Skin of body (tissue), 1 donor: ENCODE measurements at regions not wholly inside any gene's neighbourhood (a gene's known extent, or its start where the extent isn't known, plus 50 kb on each side); places are given as distances from the start of the nearest gene placed in this dataset.
A peak's percentile ranks its signal among the peaks of the same experiment; 100 is the strongest.
"Not testable (repeated sequence)": the region's sequence is repeated elsewhere in the genome, so short reads cannot be mapped to it uniquely, and the experiment has no call there.

ENCODE experiments used
- DNase-seq: peaks from one replicate; lab custom pipeline; 2025; lab: John Stamatoyannopoulos, UW

DNA sequence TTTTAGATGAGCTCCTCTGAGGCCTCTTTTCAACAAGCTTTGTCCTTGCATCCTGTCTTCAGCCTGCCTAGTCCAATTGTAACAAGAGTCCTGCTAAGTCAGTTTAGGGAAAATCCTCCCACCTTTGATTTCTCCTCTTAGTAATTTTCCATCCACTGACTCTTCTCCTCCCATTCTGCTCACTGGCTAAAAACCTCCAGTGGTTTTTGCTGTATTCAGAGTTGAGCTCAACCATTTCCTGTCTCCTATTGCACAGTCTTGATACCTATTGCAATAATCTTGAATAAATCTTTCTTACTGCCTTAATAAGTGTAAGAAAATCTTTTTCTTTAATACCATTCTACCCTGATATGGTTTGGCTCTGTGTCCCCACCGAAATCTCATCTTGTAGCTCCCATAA lies 117.8 kb upstream of the ENPP6 start:
- no peak for DNase-seq

DNA sequence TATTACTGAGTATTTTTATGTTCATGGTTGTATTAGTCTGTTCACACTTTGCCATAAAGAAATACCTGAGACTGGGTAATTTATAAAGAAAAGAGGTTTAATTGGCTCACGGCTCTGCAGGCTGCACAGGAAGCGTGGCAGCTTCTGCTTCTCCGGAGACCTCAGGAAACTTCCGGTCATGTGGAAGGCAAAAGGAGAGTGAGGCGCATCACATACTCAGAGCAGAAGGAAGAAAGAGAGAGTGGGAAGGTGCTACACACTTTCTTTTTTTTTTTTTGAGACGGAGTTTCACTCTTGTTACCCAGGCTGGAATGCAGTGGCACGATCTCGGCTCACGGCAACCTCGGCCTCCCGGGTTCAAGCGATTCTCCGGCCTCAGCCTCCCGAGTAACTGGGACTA lies 115.8 kb upstream of the ENPP6 start:
- not testable (repeated sequence) for DNase-seq

DNA sequence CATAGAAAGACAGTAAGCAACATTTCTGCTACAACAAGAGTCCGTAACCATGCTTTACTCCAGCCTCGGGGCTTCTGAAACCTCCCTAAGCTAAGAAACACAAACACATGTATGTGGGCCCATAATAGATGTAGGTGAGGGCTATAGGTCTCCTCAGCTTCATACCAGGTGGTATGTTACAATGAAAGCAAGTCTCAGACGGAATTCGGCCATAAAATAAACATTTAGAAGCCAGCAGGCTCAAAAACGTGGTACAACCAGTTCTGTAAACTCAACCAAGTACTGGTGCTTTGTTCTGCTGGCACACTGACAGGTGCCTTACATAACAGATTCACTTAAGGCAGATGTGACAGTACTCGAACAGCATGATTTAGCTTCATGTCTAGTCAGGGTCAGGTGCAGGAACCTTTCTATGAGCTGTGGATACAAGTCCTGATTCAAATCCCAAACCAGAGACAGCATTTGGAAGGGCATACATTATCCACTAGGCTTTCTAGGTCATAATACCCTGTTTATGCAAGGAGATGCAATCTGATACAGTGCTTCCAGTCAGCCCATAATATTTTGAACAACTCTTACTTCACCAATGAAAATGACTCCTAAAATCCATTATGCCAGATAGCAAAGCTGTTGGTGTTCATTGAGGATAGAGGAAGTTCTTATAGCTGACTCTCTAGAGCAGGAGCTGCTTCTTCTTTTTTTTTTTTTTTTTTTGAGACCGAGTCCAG lies 113.8 kb upstream of the ENPP6 start:
- DNase-seq, result peak; percentile 11

DNA sequence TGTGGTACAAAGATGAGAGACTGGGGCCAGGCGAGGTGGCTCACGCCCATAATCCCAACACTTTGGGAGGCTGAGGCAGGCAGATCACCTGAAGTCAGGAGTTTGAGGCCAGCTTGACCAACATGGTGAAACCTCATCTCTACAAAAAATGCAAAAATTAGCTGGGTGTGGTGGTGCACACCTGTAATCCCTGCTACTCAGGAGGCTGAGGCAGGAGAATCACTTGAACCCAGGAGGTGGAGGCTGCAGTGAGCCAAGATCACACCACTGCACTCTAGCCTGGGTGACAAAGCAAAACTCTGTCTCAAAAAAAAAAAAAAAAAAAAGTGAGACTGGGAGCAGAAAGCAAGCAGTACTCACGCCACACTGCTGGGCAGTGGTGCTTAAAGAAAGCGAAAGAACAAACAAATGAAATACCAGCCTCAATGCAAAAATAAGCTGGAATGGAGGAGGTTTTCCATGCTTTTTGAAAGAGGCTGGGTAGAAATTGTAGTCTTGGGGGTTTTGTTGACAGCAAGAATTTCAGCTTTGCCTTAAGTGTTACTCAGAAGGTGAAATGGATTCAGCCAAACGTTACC lies 112.9 kb upstream of the ENPP6 start:
- DNase-seq, result not testable (repeated sequence)

DNA sequence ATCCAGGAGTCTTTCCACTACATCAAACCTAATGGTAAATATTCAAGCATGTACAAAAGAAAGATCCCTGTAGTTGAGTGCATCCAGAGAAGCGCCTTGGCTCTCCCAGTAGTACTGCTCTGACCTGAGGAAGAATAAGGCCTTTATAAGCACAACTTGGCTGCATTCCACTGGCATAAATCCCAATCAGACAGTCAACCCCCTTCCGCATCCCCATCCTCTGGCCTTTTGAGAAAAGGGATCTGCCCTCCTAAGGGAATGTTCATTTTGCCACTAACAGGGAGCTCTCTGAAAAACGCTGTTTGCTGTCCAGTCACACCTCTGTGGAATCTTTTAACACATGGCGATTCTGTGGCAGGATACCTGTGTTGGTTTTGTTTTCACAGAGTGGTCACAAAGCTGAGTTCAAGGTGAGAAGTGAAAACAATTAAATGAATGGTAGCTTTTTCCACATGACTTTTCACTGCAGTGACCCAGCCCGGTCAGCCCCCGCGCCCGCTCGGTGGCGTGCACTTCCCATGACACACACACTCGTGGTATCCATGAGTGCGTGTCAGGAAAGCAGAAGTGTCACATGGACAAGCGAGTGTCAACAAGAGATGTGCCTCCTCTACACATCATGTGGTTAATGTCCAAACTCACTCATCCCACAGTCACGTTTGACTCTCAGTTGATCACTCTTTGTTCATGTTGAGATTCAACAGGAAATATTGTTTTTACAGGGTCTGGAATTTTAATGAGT lies 112.2 kb upstream of the ENPP6 start:
- DNase-seq, result no peak

DNA sequence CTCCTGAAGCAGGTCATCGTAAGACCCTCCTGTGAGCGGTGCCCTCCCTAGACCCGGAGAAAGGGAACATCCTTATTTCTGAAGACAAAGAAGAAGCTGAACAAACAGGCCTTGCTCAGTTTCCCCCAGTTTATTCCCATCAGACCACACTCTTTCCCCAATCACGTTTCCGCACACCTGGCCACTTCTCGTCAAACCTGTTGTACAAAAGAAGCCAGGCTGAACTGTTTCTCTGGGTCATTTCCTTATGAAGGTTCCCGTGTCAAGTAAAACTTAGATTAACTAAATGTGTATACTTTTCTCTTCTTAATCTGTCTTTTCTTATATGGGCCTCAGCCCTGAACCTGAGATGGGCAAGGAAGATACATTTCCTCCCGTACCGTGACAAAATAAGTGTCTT lies 111.6 kb upstream of the ENPP6 start:
- DNase-seq, result no peak

DNA sequence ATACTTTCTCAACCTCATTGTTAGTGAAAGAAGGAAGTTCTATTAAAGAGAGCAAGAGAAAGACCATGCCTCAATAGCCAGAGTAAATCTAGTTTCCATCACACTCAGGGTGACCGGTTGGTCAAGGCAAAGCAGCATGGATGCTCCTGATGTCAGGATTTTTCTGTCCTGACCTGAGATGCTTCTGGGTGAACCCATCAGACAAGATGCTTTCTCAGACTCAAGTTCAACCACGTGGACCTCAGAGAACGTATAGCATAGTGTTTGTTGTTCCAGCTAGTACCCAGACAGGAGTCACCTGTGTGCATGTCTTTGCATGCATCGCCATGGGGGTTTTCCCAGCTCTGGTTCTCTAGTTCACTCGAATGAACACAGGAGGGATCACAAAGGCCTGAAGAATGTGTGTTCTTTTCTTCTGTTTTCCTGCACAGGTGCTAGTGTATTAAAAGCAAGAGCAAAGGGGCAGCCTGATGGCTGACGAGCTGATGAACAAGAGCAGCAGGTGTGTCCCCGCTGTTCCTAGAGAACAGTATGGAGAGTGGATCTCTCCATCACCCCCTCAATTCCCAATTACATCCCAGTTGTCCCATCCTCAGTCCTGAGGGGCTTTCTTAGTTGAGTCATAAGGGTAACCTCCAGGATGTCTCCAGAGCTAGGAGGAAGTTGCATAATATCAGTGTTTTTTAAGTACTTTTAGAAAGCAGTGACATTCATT lies 110.5 kb upstream of the ENPP6 start:
- peak; percentile 16 for DNase-seq

DNA sequence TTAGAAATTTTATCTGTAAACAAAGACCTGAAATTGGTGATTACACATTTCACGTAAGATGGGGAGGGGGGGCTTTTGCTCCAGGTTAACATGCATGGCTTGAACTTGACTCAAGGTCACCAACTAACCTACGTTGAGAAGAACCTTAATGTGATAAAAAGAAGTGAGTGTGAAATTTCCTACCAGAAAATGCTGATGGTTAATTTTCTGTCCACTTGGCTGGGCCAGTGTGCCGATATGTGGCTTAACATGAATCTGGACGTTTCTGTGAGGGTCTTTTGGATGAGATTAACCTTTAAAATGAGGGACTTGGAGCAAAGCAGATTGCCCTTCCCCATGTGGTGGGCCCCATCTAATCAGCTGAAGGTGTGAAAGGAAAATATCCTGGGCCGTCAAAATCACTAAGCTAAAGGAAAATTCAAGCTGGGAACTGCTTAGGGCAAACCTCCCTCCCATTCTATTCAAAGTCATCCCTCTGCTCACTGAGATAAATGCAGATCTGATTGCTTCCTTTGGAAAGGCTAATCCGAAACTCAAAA lies 107.3 kb upstream of the ENPP6 start:
- DNase-seq, result no peak

DNA sequence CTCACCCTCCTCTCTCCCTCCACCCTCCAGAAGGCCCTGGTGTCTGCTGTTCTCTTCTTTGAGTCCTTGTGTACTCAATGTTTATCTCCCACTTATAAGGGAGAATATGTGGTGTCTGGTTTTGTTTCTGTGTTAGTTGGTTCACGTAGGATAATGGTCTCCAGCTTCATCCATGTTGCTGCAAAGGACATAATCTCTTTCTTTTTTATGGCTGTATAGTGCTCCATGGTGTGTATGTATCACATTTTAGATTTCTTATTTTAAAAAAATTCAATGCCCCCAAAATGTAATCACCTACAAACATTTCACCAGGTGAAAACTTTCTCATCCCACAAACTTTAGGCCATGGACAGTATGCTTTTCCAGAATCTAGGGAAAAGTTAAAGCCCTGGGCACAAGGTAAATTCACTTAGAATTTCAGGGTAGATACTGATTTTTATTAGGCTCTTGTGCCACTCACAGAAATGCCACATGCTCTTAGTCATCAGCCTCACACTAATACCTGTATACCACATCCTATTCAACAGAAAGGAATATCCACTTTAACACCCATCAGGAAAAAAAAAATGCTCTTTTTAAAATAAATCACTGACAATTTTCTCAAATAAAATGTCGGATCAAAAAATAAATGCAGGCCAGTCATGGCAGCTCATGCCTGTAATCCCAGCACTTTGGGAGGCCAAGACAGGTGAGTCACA lies 104.8 kb upstream of the ENPP6 start:
- DNase-seq, result no peak

DNA sequence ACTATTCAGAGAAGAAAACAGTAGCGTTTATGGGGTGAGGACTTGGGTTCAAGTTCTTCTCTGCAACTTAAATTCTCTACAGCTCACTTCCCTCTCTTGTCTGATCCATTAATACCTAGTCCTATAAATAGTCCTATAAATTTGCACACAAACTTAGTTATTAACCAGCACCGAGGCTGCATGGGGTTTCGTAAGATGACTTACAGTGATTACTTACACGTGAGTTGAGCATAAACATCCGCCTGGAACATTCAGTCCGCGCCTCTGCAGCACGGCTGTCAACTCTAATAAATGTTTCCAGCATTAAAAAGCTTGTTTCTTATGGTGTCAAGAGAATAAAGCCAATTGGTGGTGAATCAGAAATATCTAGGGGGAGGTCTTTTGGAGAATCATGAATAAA lies 103.0 kb upstream of the ENPP6 start:
- DNase-seq, result no peak

DNA sequence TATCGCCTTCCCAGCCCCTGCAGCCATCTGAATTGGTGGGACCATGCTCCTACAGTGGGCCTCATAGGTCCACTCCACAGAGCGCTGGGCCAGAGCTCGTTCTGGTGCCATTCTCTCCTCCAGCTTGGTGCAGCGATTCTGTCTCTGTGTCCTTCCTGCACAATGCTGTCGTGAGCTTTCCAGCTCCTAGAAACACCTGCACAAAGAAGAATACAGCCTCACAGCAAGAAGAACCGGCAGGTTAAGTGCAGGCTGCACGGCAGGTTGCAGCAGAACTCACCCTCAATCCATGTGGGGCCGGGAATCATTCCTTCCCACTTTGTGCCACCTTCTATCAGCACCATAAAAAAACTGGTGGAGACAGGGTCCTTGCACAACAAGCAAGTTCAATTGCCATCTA lies 101.2 kb upstream of the ENPP6 start:
- no peak for DNase-seq

DNA sequence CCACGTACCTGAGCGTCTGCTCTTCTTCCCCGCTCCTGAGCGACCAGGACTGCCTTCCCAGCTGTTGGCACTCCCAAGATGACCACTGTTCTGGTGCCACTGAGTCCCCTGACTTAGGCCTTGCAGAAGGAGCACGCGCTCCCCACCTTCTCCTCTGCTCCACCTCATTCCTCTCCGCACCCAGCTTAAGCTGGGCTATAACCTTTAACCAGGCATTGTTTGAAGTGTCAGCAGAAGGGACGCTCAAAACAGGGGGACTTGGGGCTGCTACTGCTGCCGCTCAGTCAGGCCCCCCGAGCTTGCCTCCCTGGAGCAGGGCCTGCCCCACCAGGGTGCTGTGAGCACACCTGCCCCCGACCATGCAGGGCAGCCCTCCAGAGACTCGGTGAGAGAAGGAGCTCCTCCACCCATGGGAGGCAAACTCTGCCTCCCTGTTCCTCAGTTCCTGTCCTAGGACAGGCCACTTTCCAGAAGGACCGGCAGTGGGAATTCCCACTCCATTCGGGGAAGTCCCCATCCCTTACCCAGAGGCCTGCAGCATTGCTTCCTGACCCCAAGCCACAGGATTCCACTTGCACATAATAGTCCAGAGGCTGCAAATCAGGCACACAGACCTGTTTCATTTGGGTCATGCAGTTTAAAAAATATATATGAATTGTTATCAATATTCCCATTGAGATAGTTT lies 99.7 kb upstream of the ENPP6 start:
- DNase-seq, result no peak

DNA sequence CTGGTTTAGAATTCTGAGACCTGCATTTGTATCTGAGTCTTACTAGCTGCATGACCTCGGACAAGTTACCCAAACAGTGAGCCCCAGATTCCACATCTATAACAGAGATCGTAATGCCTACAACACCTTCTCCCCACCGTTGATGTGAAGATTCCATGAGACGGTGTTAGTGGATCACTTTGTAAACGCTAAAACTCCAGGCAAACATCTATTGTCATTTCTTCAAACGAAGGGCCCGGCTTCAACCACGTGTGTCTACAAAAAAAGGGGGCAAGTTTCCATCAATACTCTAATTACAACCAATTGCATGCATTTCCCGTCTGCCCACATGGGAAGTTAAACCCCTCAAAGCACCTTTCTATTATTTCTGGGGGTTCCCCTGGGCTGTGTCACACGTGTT lies 99.1 kb upstream of the ENPP6 start:
- DNase-seq, result no peak

DNA sequence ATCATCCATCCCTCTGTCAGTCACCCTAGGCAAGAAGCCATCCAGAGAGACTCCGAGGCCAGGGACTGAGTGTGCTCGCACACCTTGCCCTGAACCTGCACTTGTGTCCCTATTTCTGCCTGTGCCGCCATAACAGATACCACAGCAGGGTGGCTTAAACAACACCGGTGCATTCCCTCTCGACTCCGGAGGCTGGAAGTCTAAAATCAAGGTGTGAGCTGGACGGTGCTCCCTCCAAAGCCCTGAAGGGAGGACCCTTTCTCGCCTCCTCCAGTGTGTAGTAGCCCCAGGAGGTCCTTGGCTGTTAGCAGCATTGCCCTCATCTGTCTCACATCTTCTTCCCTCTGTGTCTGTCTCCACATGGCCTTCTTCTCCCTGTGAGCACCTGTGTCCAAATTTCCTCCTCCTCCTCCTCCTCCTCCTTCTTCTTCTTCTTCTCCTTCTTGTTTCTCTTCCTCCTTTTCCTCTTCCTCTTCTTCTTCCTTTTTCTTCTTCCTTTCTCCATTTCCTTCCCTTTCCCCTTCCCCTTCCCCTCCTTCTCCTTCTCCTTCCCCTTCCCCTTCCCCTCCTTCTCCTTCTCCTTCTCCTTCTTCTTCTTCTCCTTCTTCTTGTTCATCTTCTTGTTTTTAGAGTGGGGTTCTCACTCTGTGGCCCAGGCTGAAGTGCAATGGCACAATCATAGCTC lies 98.1 kb upstream of the ENPP6 start:
- no peak for DNase-seq

DNA sequence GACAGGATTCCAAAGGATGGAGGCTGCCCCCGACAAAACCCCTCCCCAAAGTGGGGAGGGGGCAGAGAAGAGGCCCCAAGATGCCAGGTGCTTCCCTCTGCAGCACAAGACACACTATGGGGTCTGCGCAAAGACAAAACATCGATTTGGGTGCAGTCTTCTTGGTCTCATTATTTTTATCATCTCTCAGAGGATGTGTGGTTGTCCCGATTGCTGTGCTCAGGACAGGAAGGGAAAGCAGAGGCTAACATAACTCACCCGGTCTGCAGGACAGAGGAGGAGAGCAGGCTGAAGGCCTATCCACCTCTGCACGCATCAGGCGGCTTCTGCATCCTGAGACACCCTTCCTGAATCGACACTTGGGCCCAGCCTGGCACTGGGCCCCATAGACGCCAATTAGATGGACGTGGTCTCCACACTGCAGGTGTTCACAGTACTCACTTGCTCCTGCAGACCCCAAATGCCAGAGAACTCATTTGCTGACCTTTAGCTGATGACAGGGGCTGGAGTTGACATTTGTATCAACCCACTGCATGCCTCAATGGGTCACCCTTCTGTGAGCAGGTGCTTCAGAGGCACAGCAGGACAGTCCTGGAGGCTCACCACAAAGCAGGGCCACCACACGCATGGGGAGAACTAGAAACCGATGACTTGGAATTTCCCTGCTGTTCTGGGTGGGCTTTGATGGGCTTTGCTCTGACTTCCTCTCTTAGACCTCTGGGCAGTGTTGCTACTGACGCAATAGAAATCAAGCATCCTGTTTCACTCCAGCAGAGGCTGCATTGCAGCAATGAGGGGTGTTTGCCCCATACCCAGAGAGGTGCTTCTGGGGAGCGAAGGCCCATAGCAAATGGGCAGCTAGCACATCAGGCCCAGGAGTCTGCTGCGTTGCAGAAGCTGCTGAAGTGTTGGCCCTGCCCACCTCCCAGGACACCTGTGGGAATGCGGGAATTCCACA lies 96.3 kb upstream of the ENPP6 start:
- DNase-seq, result no peak

DNA sequence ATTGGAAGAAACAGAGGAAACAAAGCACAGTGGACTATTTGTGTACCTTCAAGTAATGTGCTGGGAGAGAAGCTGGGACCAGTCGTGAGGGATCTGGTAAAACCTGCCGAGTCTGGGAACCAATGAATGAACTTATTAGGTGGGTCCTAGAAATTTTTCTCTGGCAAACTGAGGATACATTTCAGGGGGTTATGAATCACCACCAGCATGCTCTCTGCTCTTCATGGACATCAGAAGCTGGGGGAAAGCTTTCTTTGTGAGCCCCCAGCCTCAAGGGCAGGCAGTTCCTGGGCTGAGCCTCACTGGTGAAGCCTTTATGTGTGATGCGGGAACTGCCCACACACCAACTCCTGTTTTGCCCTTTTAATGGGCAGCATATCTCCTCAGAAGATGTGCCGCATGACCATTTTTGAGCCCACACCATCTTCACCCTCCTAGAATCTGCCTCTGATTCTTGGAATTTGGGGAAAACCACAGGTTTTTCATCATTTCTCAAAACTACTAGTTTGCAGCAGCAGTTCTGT lies 95.4 kb upstream of the ENPP6 start:
- DNase-seq, result no peak

DNA sequence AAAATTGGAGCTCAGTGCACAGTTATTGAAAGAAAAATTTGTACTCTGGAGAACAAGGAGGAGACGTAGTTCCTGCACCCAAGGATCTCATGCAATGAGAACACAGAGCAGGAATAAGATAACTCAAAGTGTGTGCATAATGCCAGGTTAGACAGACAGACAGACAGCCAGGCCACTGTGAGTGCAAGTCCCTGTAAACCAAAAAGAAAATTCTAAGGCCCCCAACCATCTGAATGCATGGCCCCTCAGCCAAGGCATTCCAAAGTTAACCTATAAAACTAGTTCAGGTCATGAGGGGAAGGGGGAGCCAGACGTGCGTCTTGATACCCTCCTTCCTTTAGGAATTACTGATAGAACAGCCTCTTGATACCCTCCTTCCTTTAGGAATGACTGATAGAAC lies 94.5 kb upstream of the ENPP6 start:
- DNase-seq, result no peak

DNA sequence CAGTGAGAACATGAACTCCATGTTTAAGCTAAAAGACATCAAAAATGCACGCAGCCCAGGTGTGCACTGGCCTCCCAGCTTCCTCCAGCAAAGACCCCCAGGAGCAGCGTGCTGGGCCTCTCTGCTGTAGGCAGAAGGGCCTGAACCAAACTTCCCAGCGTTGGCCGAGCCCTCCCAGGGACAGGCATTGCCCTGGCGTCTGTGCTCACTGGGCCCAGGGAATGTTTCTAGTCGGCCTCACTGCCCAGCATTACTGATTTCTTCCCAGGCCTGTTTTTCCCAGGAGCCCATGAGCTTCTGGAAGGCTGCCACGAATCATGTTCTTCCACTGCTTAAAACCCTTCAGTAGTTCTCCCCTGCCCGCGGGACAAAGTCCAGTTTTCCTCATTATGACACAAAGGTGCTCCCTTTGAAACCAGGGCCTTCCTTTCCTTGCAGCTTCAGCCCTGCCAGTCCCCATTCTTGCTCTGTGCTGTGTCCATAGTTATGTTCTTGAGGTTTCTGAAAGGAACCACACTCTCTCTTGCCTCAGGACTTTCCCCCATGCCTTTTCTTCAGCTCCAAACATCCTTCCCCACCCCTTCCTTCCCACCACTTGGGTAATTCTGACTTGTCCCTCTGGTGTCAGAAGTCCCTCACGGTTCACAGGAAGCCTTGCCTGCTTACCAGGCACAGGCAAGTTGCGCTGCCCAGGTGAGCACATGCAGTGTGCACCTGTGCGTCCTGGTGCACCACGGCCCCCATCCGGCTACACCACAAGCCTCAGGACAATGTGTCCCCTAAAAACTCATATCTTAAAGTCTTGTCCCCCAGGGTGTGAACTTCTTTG lies 93.4 kb upstream of the ENPP6 start:
- no peak for DNase-seq
